ENCODE measurements at regions not wholly inside any gene's neighbourhood (a gene's known extent, or its start where the extent isn't known, plus 50 kb on each side); places are given as distances from the start of the nearest gene placed in this dataset.
"Not testable (repeated sequence)": the region's sequence is repeated elsewhere in the genome, so short reads cannot be mapped to it uniquely, and the experiment has no call there.

DNA sequence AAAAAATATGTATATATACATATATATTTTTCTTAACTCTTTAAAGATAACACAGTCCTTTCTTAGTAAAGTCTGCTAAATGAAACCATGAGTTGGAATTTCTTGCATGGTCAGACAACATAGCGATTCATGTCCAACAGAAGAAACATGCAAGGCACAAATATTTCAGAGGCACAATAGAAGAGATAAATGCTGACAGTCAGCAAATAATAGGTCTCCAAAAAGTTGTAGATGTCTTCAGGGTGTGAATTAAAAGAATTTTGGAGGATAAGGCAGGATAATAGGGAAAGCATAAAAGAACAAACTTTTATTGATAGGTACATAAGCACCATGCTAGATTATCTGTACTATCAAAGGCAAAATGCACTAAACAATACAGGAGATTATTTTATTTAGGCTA lies 800.2 kb downstream of the PLCL1 start:
- DNase-seq, result no peak

DNA sequence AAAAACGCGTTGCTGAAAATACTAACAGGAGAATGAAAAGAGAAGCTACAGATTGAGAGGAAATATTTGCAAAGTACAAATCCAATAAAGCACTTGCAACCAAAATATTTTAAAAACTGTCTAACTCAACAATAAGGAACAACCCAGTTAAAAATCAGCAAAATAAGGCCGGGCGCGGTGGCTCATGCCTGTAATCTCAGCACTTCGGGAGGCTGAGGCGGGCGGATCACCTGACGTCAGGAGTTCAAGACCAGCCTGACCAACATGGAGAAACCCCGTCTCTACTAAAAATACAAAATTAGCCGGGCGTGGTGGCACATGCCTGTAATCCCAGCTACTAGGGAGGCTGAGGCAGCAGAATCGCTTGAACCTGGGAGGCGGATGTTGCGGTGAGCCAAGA lies 798.6 kb downstream of the PLCL1 start:
- not testable (repeated sequence) for DNase-seq

DNA sequence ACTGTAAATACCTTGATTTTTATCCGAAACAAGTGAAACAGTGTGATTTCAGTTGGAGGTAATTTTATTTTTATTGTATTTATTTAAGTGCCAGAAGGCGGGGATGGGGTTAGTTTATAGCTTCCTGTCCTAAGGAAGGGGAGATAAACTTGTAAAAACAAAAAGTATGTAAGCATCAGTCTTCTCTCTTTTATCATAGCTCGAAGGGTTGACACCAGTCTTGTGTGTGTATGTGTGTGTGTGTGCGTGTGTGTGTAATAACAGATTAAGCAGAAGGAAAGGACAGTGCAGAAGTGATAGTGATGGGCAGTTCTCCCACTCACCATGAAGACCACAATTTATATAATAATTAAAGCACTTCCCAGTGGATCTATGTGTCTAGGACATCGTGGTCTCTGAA lies 793.3 kb downstream of the PLCL1 start:
- DNase-seq, result no peak

DNA sequence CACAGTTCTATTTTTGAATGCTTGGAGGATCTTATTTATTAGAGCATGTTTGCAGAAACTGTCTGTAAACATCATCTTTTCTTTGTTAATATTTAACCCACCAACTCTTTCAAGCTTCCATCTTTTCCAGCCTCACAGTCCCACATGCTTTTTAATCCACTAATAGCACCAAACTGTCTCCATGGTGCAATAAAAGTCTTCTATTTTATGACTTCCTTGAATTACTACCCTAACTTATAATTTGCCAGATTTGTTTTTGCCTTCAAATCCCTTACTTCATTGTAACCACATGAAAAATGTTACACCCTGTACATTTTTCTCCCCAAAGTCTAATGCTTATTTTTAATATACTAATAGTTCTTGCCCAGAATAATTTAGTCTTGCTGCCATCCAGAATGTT lies 792.6 kb downstream of the PLCL1 start:
- no peak for DNase-seq

DNA sequence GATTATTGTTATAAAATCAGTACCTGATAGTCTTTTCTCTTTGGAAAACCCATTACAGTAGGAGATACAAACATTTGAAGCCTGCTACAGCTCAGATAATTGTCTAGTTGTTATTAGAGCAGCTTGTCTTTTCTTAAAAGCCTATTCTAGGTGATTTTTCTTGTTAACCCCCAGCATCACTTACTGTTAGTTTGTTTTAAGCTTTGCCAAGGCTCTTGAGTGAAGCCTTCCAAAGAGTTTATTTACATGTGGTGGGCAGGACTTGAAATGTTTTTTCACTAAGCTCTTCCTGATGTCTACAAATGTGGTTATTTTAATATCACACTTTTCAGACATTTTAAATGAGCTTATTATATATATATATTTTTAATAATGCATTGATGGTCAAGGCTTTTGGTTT lies 791.3 kb downstream of the PLCL1 start:
- no peak for DNase-seq

DNA sequence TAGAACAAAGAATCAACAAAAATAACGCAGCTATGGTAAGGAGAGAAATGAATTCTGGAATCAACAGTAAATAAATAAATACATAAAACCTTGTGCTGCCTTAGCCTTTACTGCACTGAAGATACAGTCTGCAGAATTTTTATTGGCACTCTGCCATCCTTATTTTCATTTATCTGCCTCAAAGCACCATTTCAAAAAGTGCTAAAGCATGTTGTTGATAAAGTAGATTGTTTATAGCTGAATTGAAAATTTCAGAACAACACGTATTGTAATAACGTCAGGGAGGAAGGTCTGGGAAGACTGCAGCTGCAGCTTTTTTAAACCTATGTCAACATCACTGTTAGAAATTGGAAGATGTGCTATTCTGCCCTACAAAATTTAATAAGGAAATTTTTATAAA lies 787.2 kb downstream of the PLCL1 start:
- no peak for DNase-seq

DNA sequence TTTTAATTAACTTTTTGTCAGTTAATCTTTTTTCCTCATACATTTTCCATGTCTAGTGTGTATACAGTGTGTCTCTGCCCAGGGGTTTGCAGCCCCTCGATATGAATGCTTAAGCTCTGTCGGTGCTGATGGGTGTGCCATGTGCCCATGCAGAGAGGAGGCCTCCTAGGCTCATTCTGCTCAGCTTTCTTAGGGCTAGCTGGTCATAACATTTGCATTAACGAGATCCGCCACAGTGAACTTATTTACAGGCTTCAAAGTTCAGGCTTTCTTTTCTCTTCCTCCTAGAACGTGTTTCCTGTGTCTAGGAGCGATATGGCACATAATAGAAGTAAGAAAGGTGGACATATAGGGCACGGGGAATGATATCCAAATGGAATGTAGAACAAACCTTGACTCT lies 783.3 kb downstream of the PLCL1 start:
- DNase-seq, result no peak

DNA sequence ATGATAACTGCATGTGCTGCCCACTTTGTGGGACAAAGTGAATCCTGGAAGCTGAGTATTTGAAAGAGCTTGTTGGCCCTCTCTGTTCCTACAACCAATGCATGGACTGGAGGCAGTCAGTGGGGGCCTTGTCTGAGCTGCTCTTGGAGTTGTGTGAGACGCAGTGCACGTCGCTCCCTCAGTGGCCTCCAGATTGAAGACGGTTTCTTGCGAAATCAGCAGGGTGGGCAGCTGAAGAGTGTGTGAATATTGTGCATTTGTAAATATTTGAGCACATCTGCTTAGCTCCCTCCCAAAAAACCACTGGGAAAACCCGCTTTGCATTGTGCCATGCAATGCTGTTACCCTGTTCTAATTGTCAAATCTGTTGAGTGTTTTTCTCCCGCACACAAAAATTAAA lies 782.8 kb downstream of the PLCL1 start:
- no peak for DNase-seq

DNA sequence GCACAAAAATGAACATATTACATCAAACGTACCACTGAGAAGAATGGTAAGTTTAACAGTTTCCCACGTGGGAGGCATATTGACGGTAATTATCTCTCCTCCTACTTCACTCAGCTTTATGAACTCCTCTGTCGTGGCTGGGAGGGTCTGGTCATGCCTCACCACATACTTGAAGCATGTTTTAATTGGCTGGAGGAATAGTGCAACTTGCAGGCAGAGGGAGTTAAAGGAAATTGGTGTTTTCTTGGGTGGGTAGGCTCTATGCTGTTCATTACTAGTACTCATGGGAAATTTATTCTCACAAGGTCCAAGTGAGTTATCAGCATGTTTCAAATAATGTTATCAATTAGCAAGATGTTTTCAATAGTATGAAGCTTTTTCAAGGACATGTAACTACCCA lies 767.0 kb downstream of the PLCL1 start:
- no peak for DNase-seq

DNA sequence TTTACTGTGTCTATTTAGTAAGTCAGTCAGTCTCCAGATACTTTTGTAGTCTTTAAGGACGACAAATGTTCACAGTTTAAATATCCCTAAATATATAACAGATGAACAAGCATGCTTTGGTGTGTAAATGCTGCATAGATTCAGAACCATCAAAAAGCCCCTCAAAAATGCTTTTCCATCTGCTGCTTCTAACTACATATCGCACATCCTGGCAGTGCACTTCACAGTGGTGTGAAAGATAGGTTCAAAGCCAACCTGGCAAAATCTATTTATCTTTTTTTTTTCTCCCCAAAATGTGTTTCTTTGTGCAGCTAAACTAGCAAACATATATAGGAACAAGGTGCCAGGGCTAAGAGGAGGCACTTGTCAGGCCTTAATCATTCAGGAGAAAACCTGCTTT lies 753.8 kb downstream of the PLCL1 start:
- DNase-seq, result no peak

DNA sequence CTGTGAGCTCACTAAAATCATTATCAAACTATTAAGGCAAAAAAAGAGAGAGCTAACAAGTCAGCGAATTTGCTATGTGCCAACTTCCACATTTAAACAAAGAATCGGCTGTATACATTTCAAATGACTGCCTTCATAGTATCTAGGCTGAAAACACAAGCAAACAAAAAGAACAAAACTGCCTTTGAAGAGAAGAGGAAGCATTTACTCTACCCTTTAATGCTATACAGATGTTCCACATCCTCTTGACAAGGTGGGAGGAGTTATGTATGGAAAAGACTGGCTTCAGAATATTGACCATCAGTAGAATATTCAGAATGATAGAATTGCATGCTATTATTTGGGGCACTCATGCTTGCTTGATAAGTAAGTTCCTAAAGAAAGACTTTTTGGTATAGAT lies 741.7 kb downstream of the PLCL1 start:
- no peak for DNase-seq

DNA sequence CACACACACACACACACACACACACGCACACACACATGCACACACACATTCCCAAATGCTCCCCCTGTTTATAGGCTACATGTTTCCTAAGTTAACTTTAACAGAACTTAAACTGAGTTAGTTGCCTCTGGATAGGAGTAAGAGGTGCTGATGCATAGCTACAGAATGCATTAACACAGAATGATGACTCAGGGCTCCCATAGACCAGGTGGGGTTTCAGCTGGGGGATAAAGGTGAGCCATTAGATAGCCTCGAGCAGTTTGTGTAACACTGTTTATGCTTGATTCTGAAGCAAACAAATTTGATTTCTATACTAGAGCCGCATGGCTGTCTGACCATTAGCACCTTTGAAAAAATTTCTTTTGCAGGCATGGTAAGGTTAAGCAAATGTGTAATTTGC lies 741.0 kb downstream of the PLCL1 start:
- DNase-seq, result no peak

DNA sequence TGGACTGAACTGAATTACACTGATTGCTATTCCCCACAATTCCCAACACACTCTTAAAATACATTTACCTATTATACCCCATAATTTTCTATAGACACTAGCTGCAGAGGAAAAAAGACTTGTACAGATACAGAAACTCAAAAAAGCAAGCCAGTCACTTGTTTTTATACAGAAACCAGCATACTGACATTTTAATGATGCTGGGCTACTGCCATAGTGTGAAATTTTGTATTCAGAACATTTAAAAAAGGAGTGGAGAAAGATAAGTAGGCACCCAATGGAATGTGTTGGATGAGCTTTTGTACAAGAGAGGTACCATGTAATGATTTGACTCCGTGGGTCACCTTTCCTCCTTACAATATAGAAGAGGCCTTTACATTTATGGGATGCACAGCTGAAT lies 740.1 kb downstream of the PLCL1 start:
- no peak for DNase-seq

DNA sequence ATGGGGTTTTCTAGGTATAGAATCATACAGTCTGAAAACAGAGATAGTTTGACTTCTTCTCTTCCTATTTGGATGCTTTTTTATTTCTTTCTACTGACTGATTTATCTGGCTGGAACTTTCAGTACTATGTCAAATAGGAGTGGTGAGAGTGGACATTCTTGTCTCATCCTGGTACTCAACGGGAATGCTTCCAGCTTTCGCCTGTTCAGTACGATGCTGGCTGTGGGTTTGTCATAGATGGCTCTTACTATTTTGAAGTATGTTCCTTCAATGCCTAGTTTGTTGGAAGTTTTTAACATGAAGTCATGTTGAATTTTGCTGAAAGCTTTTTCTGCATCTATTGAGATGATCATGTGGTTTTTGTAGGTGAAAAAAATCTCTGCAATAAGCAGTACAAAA lies 730.4 kb downstream of the PLCL1 start:
- no peak for DNase-seq

DNA sequence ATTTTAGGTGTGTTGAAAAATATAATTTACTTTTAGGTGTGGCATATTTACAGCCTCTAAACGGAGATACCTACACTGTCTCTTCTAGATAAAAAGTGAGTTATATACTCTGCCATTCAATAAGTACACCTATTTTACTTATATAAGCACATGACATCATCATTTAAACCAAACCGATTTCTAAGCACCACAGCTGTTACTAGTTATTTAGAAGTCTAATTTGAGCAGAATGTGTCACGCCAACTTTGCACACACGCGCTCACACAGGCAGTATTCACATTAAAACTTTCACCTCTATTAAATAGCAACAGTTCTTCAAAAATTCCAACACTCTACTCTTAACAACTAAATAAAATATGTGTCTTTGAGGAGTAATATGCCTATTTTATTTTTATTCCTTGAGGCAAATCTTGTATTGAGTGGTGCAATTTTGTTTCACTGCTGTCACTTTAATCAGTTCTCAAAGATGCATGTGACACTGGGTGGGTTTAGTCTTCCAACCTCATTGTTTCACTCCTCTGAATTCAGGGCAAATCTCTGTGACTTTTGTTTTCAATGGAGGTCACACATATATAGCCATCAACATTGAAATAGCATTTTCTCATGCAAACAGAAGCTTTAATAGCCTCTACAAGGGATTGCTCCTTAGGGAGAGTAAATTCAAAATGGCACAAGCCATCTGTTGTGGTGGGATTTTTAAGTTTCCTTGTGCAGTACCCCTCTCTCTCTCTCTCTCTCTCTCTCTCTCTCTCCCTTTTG lies 721.0 kb downstream of the PLCL1 start:
- no peak for DNase-seq

DNA sequence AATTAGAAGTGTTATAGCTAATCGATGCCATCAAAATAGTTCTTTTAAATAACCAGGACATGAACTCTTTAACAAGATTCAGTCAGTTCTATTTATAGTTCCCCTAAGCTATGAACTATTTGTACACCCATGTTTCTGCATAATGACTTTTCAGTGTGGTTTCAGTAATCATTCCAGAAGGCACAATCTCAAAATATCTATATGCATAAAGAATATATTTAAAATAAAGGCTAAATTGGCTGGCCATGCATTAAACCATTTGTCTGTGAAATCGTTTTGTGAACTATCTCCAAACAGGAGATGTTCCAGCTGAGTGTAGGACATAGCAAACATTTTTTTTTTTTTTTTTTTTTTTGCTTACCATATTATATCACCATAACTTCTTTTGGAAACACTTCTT lies 719.3 kb downstream of the PLCL1 start:
- no peak for DNase-seq

DNA sequence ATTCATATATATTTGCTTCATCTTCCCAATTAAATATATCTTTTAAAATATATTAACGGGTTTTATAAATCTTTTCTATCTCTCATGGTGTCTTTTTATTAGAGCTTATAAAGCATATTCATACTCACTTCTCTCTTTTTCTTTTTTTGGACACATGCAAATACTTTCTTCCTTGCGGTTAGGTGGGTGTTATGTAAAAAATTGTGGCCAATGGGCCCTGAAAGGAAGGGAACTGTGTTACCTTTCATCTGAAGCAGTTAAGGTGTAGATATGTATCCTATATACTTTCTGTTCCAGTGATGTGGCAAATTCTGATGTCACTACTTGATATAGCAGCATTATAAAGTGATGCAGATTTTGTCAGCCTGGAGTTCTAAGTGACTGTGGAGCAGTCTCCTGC lies 714.5 kb downstream of the PLCL1 start:
- DNase-seq, result no peak

DNA sequence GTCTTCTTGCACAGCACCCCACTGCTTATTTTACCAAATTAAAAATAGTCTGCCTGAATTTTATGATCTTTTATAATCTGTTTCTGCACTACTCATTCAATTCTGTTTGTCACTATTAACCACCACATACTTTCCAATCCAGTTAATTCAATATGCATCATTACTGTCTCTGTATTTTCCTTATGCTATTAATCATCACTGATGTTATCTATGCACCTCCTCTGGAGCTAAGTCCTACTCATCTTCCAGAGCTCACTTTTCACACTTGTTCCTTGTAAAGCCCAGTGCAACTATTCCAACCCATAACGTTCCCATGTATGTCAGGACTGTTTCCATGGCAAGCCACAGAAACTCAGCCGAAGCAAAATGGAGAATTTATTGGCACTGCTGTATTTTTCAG lies 713.6 kb downstream of the PLCL1 start:
- no peak for DNase-seq

DNA sequence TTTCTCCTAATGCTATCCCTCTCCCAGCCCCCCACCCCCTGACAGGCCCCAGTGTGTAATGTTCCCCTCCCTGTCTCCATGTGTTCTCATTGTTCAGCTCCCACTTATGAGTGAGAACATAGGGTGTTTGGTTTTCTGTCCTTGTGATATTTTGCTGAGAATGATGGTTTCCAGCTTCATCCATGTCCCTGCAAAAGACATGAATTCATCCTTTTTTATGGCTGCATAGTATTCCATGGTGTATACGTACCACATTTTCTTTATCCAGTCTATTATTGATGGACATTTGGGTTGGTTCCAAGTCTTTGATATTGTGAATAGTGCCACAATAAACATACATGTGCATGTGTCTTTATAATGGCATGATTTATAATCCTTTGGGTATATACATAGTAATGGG lies 704.2 kb downstream of the PLCL1 start:
- DNase-seq, result not testable (repeated sequence)

DNA sequence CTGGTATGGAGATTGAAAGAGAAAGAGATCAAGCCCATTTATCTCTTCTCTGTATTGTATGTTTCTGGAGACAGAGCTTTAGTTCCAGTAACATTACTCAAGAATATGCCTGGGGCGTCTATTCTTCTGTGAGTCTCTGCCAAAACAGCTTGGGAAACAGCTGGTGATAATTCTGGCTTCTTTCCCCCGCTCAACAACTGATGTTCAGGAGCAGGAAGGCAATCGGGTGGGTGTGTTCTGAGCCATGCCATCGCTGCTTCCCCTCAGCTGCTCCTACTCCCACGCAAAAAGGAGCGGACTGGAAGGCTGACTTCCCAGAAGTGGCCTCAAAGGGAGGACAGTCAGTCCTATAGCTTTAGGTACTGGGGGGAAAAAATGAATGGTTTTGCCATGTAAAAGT lies 695.1 kb downstream of the PLCL1 start:
- no peak for DNase-seq

DNA sequence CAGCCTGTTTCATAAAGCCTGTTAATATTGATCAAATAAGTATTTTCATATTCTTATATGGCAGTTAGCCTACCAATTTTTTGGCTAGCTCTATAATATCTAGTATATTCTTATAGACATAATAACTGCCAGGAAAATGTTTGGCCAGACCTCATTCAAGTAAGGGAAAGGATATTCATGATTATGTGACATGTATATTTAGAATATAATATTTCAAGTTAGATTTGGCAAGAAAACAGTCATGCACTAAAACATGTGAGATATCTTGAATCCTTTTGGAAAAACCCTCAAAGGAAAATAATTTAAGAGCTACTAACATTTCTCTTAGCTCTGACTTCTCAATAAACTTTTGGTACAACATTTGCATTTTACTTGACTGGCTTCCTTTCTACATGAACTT lies 694.1 kb downstream of the PLCL1 start:
- no peak for DNase-seq

DNA sequence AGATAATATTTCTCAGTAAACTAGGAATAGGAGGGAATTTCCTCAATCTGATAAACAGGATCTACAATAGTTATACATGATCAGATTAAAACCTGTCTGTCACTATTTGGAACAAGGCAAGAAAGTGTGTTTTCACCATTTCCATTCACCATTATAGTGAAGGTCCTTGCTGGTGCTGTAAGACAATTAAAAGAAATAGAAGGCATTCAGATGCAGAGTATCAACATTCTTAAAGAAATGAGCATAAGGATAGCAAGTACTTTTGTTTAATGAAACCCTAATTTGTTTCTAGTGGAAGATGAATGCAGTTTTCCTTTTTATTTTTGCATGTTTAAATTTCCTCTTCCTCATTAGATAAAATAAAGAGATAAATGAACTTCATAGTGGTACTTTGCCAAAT lies 693.7 kb downstream of the PLCL1 start:
- DNase-seq, result no peak

DNA sequence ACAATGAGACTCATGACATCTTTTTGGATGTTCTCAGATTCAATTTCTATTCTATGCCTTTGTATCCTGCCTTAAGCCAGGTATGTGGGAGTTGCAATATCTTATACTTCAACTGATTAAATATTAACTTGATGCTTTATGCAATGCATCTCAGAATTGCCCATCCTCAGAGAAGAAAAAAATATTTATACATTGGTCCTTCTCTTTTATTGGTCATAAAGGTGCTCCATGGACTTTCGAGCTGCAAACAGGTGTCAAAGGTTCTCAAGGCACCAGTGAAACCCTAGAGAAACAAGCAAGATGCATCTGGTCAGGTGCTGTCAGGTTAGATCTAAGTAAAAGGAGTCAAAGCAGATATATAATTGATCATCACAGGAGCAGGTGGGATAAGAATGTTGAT lies 690.5 kb downstream of the PLCL1 start:
- DNase-seq, result no peak

DNA sequence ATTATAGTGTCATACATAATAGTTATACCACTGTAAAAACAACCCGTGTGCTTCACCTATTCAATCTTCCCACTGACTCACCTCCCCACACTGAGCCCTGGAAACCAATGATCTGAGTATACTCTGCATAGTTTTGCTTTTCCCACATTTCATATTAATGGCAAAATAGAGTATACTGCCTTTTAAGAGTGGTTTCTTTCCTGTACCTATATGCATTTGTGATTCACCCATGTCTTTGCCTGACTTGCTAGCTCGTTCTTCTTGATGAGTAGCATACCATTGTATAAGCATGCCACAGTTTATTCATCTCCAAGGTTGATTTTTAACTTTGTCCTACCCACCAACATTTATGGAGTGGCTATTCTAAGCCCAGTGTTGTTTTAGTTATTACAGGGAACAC lies 686.4 kb downstream of the PLCL1 start:
- DNase-seq, result no peak

DNA sequence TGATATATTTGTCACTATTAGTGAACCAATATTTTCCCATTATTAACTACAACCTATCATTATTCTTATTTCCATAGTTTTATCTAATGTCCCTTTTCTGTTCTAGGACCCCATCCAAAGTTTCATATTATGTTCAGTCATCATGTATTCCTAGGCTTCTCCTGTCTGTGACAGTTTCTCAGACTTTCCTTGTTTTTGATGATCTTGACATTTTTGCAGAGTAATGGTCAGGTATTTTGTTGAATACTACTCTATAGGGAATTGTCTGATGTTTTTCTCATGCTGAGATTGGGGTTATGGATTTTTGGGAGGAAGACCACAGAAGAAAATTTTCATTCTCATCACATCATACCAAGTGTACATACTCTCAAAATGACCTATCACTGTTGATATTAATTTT lies 684.6 kb downstream of the PLCL1 start:
- DNase-seq, result no peak

DNA sequence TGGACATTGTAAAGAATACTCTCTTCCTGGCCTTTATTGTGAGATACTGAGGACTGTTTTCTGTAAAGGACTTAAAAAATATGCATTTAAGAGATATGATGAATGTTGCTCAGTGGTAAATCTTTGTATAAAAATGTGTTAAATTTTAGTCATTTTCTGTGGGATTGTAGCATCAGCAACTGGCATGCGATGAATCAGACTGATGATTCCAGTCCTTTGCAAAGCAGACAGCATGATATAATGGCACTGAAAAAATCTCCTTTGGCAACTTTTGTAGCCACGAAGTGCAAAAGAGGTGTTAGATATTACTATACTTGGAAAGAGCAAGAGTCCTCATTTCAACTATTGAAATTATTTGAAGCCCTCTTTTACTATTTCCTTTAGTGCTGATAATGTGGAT lies 678.7 kb downstream of the PLCL1 start:
- DNase-seq, result no peak
